IMR-90 (cell line): ENCODE measurements at regions not wholly inside any gene's neighbourhood (a gene's known extent, or its start where the extent isn't known, plus 50 kb on each side); places are given as distances from the start of the nearest gene placed in this dataset.

Experiments used
- ATAC-seq: fragments of 200-7000 bp; cut with Tn5 transposase; 2 replicates; pipeline ENCODE4 v1.9.1; 2020; ENCODE audit warnings: low read depth, mild to moderate bottlenecking, moderate library complexity
- BruUV-seq: library from RNA; stranded (reverse); fragments of 400-500 nt; replicated peaks from 2 replicates; lab custom pipeline; 2021; lab: Mats Ljungman, UMichigan
- CTCF ChIA-PET: fragments of 300-600 bp; formaldehyde crosslinking; extraction: SDS; loops from one replicate; lab custom pipeline; 2021; ENCODE audit warnings: antibody characterized with exemption; lab: Yijun Ruan, JAX
- POLR2A ChIA-PET: fragments of 300-600 bp; sonication (Branson Sonifier 250); formaldehyde crosslinking; loops from one replicate; lab custom pipeline; 2022; ENCODE audit warnings: antibody characterized with exemption; ENCODE audit not compliant: unreplicated experiment; lab: Charles Lee
- DNase-seq: peaks from one replicate; pipeline ENCODE4 v3.0.0; 2013
- H2AFZ ChIP-seq: replicated peaks from 2 replicates; pipeline ENCODE3; 2013; ENCODE audit warnings: low read length, mild to moderate bottlenecking; ENCODE audit not compliant: poor library complexity
- H2AK5ac ChIP-seq: 2 replicates; pipeline ENCODE4 v1.6.1; 2013; ENCODE audit warnings: low read depth, low read length, inconsistent platforms
- H2AK9ac ChIP-seq: replicated peaks from 2 replicates; pipeline ENCODE3; 2013; ENCODE audit warnings: mild to moderate bottlenecking, low read depth, low read length, moderate library complexity; ENCODE audit not compliant: poor library complexity
- H2BK120ac ChIP-seq: 2 replicates; pipeline ENCODE4 v1.6.1; 2013; ENCODE audit warnings: low read depth, low read length, inconsistent platforms
- H2BK15ac ChIP-seq: 3 replicates; pipeline ENCODE4 v1.6.1; 2013; ENCODE audit warnings: low read depth, low read length, inconsistent platforms
- H2BK20ac ChIP-seq: 2 replicates; pipeline ENCODE4 v1.6.1; 2013; ENCODE audit warnings: low read depth, mild to moderate bottlenecking, inconsistent platforms, low read length, moderate library complexity
- H2BK5ac ChIP-seq: 2 replicates; pipeline ENCODE4 v1.6.1; 2013; ENCODE audit warnings: mild to moderate bottlenecking, low read depth, low read length, inconsistent platforms; ENCODE audit not compliant: poor library complexity, severe bottlenecking
- H3K14ac ChIP-seq: replicated peaks from 2 replicates; pipeline ENCODE4 v1.6.1; 2013; ENCODE audit warnings: low read depth, low read length, inconsistent platforms
- H3K18ac ChIP-seq: 2 replicates; pipeline ENCODE4 v1.6.1; 2013; ENCODE audit warnings: low read depth, low read length, control low read depth
- H3K23ac ChIP-seq: 2 replicates; pipeline ENCODE4 v1.6.1; 2013; ENCODE audit warnings: low read depth, low read length, inconsistent platforms
- H3K27ac ChIP-seq: 2 replicates; pipeline ENCODE4 v1.5.1; 2013; ENCODE audit warnings: mild to moderate bottlenecking, control low read depth, low read length; ENCODE audit not compliant: insufficient read depth
- H3K27me3 ChIP-seq: 2 replicates; pipeline ENCODE4 v1.6.1; 2013; ENCODE audit warnings: low read length; ENCODE audit not compliant: control insufficient read depth, insufficient read depth
- H3K36me3 ChIP-seq: 2 replicates; pipeline ENCODE4 v1.6.1; 2013; ENCODE audit warnings: low read length, mixed read lengths; ENCODE audit not compliant: control insufficient read depth, insufficient read depth
- H3K4ac ChIP-seq: 2 replicates; pipeline ENCODE4 v1.6.1; 2013; ENCODE audit warnings: low read depth, low read length, inconsistent platforms
- H3K4me1 ChIP-seq: 2 replicates; pipeline ENCODE4 v1.6.1; 2013; ENCODE audit warnings: low read length, mixed read lengths; ENCODE audit not compliant: control insufficient read depth, insufficient read depth
- H3K4me2 ChIP-seq: 2 replicates; pipeline ENCODE4 v1.6.1; 2013; ENCODE audit warnings: low read depth, mild to moderate bottlenecking, control low read depth, low read length, moderate library complexity
- H3K4me3 ChIP-seq: 2 replicates; pipeline ENCODE4 v1.5.1; 2013; ENCODE audit warnings: low read depth, mild to moderate bottlenecking, control low read depth, low read length, moderate library complexity; ENCODE audit not compliant: insufficient read depth
- H3K56ac ChIP-seq: 2 replicates; pipeline ENCODE4 v1.6.1; 2013; ENCODE audit warnings: low read length, inconsistent platforms; ENCODE audit not compliant: insufficient read depth; ENCODE audit errors: extremely low read depth
- H3K79me1 ChIP-seq, 2 experiments: 2 replicates each; pipeline ENCODE4 v1.6.1; 2013; ENCODE audit warnings: low read length in 2 of 2, inconsistent platforms in 1 of 2, low read depth in 1 of 2
- H3K9ac ChIP-seq: 2 replicates; pipeline ENCODE4 v1.6.1; 2013; ENCODE audit warnings: low read depth, low read length, control low read depth
- H3K9me1 ChIP-seq: 2 replicates; pipeline ENCODE4 v1.6.1; 2013; ENCODE audit warnings: low read length, inconsistent platforms; ENCODE audit not compliant: insufficient read depth
- H3K9me3 ChIP-seq: 2 replicates; pipeline ENCODE4 v1.6.1; 2013; ENCODE audit warnings: low read length; ENCODE audit not compliant: control insufficient read depth, insufficient read depth
- H4K20me1 ChIP-seq: 2 replicates; pipeline ENCODE4 v1.6.1; 2013; ENCODE audit warnings: low read length, inconsistent platforms; ENCODE audit not compliant: insufficient read depth
- H4K5ac ChIP-seq: 2 replicates; pipeline ENCODE4 v1.6.1; 2013; ENCODE audit warnings: mild to moderate bottlenecking, low read depth, low read length, control low read depth
- H4K8ac ChIP-seq, 2 experiments: 2 replicates each; pipeline ENCODE4 v1.6.1; 2013; ENCODE audit warnings: low read depth in 2 of 2, low read length in 2 of 2, control low read depth in 1 of 2, inconsistent platforms in 1 of 2
- H4K91ac ChIP-seq: 2 replicates; pipeline ENCODE4 v1.6.1; 2013; ENCODE audit warnings: low read depth, low read length, inconsistent platforms; ENCODE audit not compliant: insufficient read depth
- BHLHE40 ChIP-seq: fragments of 150-350 bp; IDR thresholded peaks from 2 replicates; pipeline ENCODE4 v1.6.1; 2016; ENCODE audit warnings: mild to moderate bottlenecking, low read depth, low read length
- FOS ChIP-seq: fragments of 150-350 bp; IDR thresholded peaks from 2 replicates; pipeline ENCODE4 v1.6.1; 2016; ENCODE audit warnings: low read depth, low read length
- MAFK ChIP-seq: IDR thresholded peaks from 2 replicates; pipeline ENCODE4 v1.6.1; 2012; ENCODE audit warnings: low read depth, low read length, improper control_type of control experiment
- MAZ ChIP-seq: IDR thresholded peaks from 2 replicates; pipeline ENCODE4 v1.6.1; 2012; ENCODE audit warnings: low read depth, mild to moderate bottlenecking, low read length, improper control_type of control experiment, moderate library complexity, borderline replicate concordance
- MXI1 ChIP-seq: IDR thresholded peaks from 2 replicates; pipeline ENCODE4 v1.6.1; 2012; ENCODE audit warnings: low read depth, mild to moderate bottlenecking, low read length, moderate library complexity, borderline replicate concordance
- RAD21 ChIP-seq: IDR thresholded peaks from 2 replicates; pipeline ENCODE4 v1.6.1; 2012; ENCODE audit warnings: low read length, improper control_type of control experiment
- RCOR1 ChIP-seq: IDR thresholded peaks from 2 replicates; pipeline ENCODE4 v1.6.1; 2012; ENCODE audit warnings: mild to moderate bottlenecking, low read length, improper control_type of control experiment; ENCODE audit not compliant: insufficient replicate concordance
- RFX5 ChIP-seq: IDR thresholded peaks from 2 replicates; pipeline ENCODE4 v1.8.0; 2012; ENCODE audit warnings: low read depth, mild to moderate bottlenecking, low read length, moderate library complexity
- SMC3 ChIP-seq: fragments of 150-350 bp; IDR thresholded peaks from 2 replicates; pipeline ENCODE4 v1.6.1; 2016; ENCODE audit warnings: low read depth, mild to moderate bottlenecking, antibody characterized with exemption, low read length, moderate library complexity
- USF2 ChIP-seq: fragments of 150-350 bp; IDR thresholded peaks from 2 replicates; pipeline ENCODE4 v1.6.1; 2017; ENCODE audit warnings: mild to moderate bottlenecking, antibody characterized with exemption, low read length, low read depth
- WGBS, 2 experiments: methylation state at CpG; one replicate each; pipeline versions ENCODE4 v1.1.5 to v1.1.7; 2013; ENCODE audit warnings: missing lambda C conversion rate in 2 of 2; ENCODE audit not compliant: insufficient read length in 1 of 2; ENCODE audit errors: extremely low coverage in 2 of 2; 5-methylcytosine and 5-hydroxymethylcytosine counted together
- dilution Hi-C: fragments of 300-500 bp; cut with HindIII; formaldehyde crosslinking; loops from one replicate; pipeline ENCODE4 v1.14.3; 2018; ENCODE audit warnings: low sequenced_read_pairs; ENCODE audit not compliant: unreplicated experiment
- in situ Hi-C: fragments of 300-500 bp; cut with MboI; formaldehyde crosslinking; loops from 3 replicates; pipeline ENCODE4 v1.14.3; 2019; ENCODE audit warnings: low sequenced_read_pairs, inconsistent platforms, mixed read lengths
- intact Hi-C: fragments of 100-400 bp; cut with micrococcal nuclease; formaldehyde crosslinking; loops from 2 replicates; pipeline ENCODE4 v1.10.0; 2022
- TF ChIP-seq, protein P1 (sequence below): fragments of 150-350 bp; IDR thresholded peaks from 2 replicates; pipeline ENCODE4 v1.6.1; 2016; ENCODE audit warnings: low read depth, mild to moderate bottlenecking, low read length, moderate library complexity, borderline replicate concordance
- TF ChIP-seq, protein P2 (sequence below): conservative IDR thresholded peaks from 2 replicates; pipeline ENCODE4 v1.5.1; 2012; ENCODE audit warnings: mild to moderate bottlenecking, low read depth, low read length, improper control_type of control experiment

- no peak overlapping the region for H3K4ac ChIP-seq
- H3K23ac ChIP-seq: no peak overlapping the region
- H3K9me3 ChIP-seq: peaks cover 2% of the 10 kb centered on the region; the same call in 1 of the 2 replicates
- no peak overlapping the region for H2AK5ac ChIP-seq
- ChIA-PET POLR2A (no interaction called here), CTCF (no interaction called here)
- H3K36me3 ChIP-seq: no peaks in the 10 kb centered on the region
- H3K79me1 ChIP-seq: no peaks in the 10 kb centered on the region
- no peak overlapping the region for H2BK20ac ChIP-seq
- H3K4me3 ChIP-seq: no peak overlapping the region
- H4K8ac ChIP-seq: no peak overlapping the region
- H3K27me3 ChIP-seq: no peaks in the 10 kb centered on the region
- no peak overlapping the region for H3K9ac ChIP-seq
- H3K18ac ChIP-seq: no peak overlapping the region
- H3K56ac ChIP-seq: no peak overlapping the region
- H3K14ac ChIP-seq: no peak overlapping the region
- no peak overlapping the region for H2AFZ ChIP-seq
- intact Hi-C loops: no loop called here
- H4K91ac ChIP-seq: no peak overlapping the region
- no peak overlapping the region for H3K27ac ChIP-seq
- H3K4me1 ChIP-seq: no peaks in the 10 kb centered on the region
- H3K9me1 ChIP-seq: no peaks in the 10 kb centered on the region
- ATAC-seq: no peak
- no CpG with 5 or more reads among the region's 1 CpG for WGBS, 2 experiments
- DNase-seq: no peak
- dilution Hi-C loops: no loop called here
- no peak overlapping the region for H2AK9ac ChIP-seq
- no peak overlapping the region for H3K4me2 ChIP-seq
- TF ChIP-seq MAZ (no peak), MAFK (no peak), RAD21 (no peak), USF2 (no peak), RCOR1 (no peak), BHLHE40 (no peak), MXI1 (no peak), SMC3 (no peak), FOS (no peak), RFX5 (no peak)
- TF ChIP-seq, protein P1, sequence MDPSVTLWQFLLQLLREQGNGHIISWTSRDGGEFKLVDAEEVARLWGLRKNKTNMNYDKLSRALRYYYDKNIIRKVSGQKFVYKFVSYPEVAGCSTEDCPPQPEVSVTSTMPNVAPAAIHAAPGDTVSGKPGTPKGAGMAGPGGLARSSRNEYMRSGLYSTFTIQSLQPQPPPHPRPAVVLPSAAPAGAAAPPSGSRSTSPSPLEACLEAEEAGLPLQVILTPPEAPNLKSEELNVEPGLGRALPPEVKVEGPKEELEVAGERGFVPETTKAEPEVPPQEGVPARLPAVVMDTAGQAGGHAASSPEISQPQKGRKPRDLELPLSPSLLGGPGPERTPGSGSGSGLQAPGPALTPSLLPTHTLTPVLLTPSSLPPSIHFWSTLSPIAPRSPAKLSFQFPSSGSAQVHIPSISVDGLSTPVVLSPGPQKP: no peak
- TF ChIP-seq, protein P2, sequence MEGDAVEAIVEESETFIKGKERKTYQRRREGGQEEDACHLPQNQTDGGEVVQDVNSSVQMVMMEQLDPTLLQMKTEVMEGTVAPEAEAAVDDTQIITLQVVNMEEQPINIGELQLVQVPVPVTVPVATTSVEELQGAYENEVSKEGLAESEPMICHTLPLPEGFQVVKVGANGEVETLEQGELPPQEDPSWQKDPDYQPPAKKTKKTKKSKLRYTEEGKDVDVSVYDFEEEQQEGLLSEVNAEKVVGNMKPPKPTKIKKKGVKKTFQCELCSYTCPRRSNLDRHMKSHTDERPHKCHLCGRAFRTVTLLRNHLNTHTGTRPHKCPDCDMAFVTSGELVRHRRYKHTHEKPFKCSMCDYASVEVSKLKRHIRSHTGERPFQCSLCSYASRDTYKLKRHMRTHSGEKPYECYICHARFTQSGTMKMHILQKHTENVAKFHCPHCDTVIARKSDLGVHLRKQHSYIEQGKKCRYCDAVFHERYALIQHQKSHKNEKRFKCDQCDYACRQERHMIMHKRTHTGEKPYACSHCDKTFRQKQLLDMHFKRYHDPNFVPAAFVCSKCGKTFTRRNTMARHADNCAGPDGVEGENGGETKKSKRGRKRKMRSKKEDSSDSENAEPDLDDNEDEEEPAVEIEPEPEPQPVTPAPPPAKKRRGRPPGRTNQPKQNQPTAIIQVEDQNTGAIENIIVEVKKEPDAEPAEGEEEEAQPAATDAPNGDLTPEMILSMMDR: no peak
- in situ Hi-C loops: no loop called here
- no peaks in the 10 kb centered on the region for H4K20me1 ChIP-seq
- no peak overlapping the region for H4K5ac ChIP-seq
- H2BK5ac ChIP-seq: no peak overlapping the region
- H2BK15ac ChIP-seq: no peak overlapping the region
- H2BK120ac ChIP-seq: no peak overlapping the region
- no TSS peak for BruUV-seq
These were observed 2138.2 kb downstream of the PCDH7 start for GRCh38 chr4:32858361-32858760.
